ENCODE measurements at regions not wholly inside any gene's neighbourhood (a gene's known extent, or its start where the extent isn't known, plus 50 kb on each side); places are given as distances from the start of the nearest gene placed in this dataset.

- peaks cover 5% of the 10 kb centered on the region for H3K9me3 Mint-ChIP-seq (ENCODE audit: low read depth, unreplicated experiment)
- BruUV-seq (replicated peaks), result no TSS peak
- CTCF ChIA-PET, result interaction anchor here (0.6 kb wide), 1 partner anchor 34 kb away, joined by 4 read pairs; no protein-coding TSS in a partner anchor
Observed at GRCh38 chr11:42077794-42078193, 618.3 kb upstream of the LRRC4C start.

GRCh38 chr11:42085736-42086135, 626.3 kb upstream of the LRRC4C start:
- CTCF ChIA-PET, result no interaction called here
- no peak for DNase-seq
- intact Hi-C loops (cut with micrococcal nuclease; ENCODE audit: unreplicated experiment), result no loop called here
- no peaks in the 10 kb centered on the region for H3K36me3 Mint-ChIP-seq (ENCODE audit: insufficient read depth, unreplicated experiment)
- no peak overlapping the region for H3K4me3 Mint-ChIP-seq (ENCODE audit: low read depth, unreplicated experiment)
- BruUV-seq (replicated peaks), result no TSS peak
- H3K9me3 Mint-ChIP-seq (ENCODE audit: low read depth, unreplicated experiment), result peaks cover 14% of the 10 kb centered on the region
- H3K27ac Mint-ChIP-seq (ENCODE audit: unreplicated experiment), result no peak overlapping the region
- TF ChIP-seq CTCF (IDR thresholded peaks at IDR 0.05; ENCODE audit: unreplicated experiment), result no peak
- H3K27me3 Mint-ChIP-seq (ENCODE audit: unreplicated experiment), result no peaks in the 10 kb centered on the region
- H3K4me1 Mint-ChIP-seq (ENCODE audit: low read depth, unreplicated experiment), result no peaks in the 10 kb centered on the region

More at GRCh38 chr11:42077794-42078193, 618.3 kb upstream of the LRRC4C start:
- intact Hi-C loops (cut with micrococcal nuclease; ENCODE audit: unreplicated experiment), result no loop called here
- no peak for DNase-seq
- Mint-ChIP-seq H3K27ac (ENCODE audit: unreplicated experiment) (no peak overlapping the region), H3K36me3 (ENCODE audit: insufficient read depth, unreplicated experiment) (no peaks in the 10 kb centered on the region), H3K27me3 (ENCODE audit: unreplicated experiment) (no peaks in the 10 kb centered on the region), H3K4me1 (ENCODE audit: low read depth, unreplicated experiment) (no peaks in the 10 kb centered on the region), H3K4me3 (ENCODE audit: low read depth, unreplicated experiment) (no peak overlapping the region)
- TF ChIP-seq CTCF (IDR thresholded peaks at IDR 0.05; ENCODE audit: unreplicated experiment), result no peak

- no peak for DNase-seq
- Mint-ChIP-seq H3K36me3 (ENCODE audit: insufficient read depth, unreplicated experiment) (no peaks in the 10 kb centered on the region), H3K9me3 (ENCODE audit: low read depth, unreplicated experiment) (peaks cover 8% of the 10 kb centered on the region), H3K4me1 (ENCODE audit: low read depth, unreplicated experiment) (no peaks in the 10 kb centered on the region), H3K27me3 (ENCODE audit: unreplicated experiment) (no peaks in the 10 kb centered on the region), H3K4me3 (ENCODE audit: low read depth, unreplicated experiment) (no peak overlapping the region), H3K27ac (ENCODE audit: unreplicated experiment) (no peak overlapping the region)
- intact Hi-C loops (cut with micrococcal nuclease; ENCODE audit: unreplicated experiment), result no loop called here
- CTCF ChIA-PET, result no interaction called here
- BruUV-seq (replicated peaks), result no TSS peak
- no peak for TF ChIP-seq CTCF (IDR thresholded peaks at IDR 0.05; ENCODE audit: unreplicated experiment)
Observed at GRCh38 chr11:42093541-42093940, 634.1 kb upstream of the LRRC4C start.

- CTCF ChIA-PET, result no interaction called here
- intact Hi-C loops (cut with micrococcal nuclease; ENCODE audit: unreplicated experiment), result no loop called here
- Mint-ChIP-seq H3K4me1 (ENCODE audit: low read depth, unreplicated experiment) (no peaks in the 10 kb centered on the region), H3K27ac (ENCODE audit: unreplicated experiment) (no peak overlapping the region), H3K36me3 (ENCODE audit: insufficient read depth, unreplicated experiment) (no peaks in the 10 kb centered on the region), H3K27me3 (ENCODE audit: unreplicated experiment) (no peaks in the 10 kb centered on the region), H3K4me3 (ENCODE audit: low read depth, unreplicated experiment) (no peak overlapping the region), H3K9me3 (ENCODE audit: low read depth, unreplicated experiment) (peaks cover 6% of the 10 kb centered on the region)
- DNase-seq, result no peak
- no TSS peak for BruUV-seq (replicated peaks)
- no peak for TF ChIP-seq CTCF (IDR thresholded peaks at IDR 0.05; ENCODE audit: unreplicated experiment)
Observed at GRCh38 chr11:42098075-42098474, 638.6 kb upstream of the LRRC4C start.
